ENCODE measurements at regions not wholly inside any gene's neighbourhood (a gene's known extent, or its start where the extent isn't known, plus 50 kb on each side); places are given as distances from the start of the nearest gene placed in this dataset.
A peak's percentile ranks its signal among the peaks of the same experiment; 100 is the strongest.
"Not testable (repeated sequence)": the region's sequence is repeated elsewhere in the genome, so short reads cannot be mapped to it uniquely, and the experiment has no call there.

DNA sequence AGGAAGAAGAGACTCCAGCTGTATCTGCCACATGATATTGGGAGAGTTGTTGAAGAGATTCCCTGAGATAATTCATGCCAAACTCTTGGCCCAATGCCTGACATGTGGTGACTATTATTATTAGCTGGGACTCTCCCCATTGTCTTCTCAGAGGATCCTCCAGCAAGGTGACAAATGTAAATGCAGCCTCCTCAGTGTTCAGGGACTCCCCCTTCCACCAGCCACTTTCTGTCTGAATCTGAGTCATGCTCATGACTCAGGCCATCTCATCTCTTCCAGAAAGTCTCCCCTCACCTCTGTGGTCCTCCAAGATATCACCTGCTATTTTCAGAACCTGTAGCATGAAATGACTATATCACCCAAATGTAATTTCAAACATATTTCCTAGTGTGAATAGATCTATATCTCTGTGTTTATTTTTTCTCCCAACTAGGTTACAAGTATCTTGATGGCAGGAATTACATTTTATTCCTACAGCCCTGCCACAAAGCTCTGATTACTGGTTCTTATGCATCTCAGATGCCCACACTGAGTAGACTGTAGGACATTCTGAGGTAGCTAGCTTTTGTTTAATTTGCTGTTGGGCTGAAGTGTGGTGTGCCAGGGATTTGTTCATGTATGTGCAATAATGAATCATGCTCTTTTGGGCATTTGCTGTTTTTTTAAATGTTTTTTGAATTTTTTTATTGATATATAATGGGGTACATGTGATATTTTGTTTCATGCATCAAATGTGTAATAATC, 126.6 kb upstream of the IL12B start:
- peak; percentile 78 for DNase-seq

DNA sequence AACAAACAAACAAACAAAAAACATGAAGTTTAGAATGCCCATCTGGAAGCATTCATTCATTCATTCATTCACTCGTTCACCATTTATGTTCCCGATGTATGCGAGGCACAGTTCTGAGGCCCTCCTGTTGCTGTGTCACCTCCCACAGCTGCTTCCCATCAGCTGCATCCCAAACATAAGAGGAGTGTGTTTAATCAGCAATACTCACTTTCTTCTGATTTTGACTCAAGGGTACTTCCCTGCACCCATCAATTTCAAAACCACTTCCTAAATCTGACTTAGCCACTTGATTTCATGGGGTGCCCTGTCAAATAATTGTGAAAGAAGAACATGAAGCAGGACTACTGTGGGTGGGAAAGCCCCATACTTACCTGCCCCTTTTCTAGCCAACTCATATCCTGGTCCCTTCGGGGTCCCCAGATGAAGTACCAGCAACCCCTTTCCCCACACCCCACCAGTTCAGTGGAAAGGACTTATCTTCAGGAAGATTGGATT, 128.0 kb upstream of the IL12B start:
- DNase-seq, result peak; percentile 52

DNA sequence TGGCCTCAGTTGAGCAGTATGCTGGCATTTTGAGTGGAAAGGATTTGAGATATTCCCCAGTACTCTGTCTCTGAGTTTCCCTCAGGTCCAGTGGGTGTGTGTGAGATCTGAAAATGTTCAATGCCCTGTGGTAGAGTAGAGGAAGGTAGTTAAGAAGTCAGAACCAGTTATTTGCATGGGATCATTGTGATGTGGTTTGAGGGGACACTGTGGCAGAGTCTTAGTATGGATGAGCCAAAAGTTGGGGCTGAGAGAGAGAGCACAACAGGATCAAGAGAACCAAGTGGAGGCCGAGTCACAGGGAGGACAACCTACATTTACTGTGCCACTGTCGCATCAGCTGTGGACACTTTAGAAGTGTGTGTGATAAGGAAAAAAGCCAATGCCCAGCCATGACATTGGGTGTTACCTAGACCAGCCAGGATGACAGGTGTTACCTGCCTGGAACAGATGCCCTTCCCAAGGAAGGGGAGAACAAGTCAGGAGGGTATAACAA, 128.9 kb upstream of the IL12B start:
- no peak for DNase-seq

DNA sequence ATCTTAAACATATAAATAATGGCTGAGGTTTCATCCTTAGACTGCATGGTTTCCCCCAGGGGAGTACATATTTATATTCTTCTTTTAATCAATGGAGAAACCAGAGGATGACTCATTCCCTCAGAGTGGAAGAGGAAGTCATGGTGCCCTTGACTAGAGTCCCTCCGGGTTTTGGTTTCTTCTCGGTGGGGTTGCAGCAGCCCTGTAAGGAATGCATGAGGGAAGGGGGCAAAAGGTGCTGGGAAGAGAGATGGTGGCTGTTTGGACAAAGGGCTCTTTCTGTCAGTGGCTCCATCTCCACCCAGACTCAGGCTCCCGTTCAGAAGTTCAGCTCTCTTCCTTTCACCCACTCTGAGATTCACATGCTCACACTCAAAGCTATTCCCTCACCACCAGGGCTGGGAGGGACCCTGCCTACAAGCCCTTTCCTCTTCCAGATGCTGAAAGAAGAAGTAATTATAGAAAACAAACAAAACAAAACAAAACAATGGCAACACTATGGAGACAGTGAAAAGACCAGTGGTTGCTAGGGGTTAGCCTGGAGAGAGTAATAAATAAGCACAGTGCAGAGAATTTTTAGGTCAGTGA, 129.8 kb upstream of the IL12B start:
- no peak for DNase-seq

DNA sequence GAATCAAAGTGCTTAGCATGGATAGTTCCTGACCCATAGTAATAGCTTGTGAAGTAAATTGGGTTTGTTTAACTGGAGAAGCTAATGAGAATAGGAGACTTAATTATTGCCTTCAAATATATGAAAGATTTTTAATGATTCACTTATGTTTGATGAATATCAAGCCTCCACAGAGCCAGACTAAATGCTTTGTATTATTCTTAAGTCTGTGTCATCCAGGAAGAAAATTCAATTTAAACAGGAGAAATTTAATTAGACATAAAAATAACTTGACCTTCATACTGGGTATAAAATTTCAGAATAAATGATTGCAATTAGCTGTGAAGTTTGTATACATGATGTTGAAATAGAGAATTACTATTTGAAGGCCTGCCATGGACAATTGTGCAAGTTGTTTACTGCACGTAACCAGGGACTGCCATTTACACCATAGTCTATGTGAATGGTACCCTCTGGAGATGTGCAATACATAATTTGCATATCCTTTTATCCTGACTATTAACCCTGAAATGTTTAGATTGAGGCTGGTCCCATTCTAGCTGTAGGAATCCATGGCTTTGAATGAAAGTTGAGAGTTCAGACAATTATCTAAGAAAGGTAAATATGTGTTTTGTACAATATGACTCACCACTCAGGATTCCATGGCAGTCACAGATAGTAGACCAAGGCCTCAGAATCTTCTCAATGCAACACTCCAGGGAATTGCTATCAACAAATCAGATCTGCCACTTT, 133.5 kb upstream of the IL12B start:
- DNase-seq, result no peak

DNA sequence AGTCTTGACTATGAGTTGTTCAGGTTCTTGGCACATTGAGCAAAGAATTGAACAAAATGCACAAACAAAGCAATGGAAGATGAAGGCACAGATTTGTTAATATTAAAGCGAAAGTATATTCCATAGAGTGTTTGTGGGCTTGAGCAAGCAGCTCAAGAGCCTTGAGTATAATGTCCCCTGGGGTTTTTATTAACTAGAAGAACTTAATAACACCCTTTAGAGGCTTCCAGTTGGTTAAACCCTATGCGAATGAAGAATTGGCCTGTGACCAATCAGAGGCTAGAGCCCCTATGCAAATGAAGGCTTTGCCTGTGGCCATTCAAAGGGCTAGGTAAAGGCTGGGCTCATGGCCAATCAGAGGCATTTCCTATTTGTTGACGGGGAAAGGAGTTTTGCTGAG, 135.3 kb upstream of the IL12B start:
- DNase-seq, result no peak

DNA sequence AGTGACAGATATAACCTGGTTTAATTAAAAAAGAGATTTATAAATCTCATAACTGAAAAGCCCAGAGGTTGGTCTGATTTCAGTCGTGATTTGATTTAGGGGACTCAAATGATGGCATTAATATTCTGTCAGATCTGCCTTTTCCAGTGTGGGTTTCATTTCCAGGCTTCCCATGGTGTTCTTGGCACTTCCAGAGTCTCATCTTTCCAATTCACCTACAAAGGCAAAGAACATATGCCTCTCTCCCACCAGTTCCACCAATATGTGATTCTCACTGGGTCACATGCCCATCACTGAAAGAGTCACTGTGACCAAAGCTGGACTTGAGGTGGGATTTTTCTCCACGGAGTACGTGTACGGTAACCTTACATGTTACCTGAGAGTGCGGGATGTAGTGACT, 137.4 kb upstream of the IL12B start:
- no peak for DNase-seq

DNA sequence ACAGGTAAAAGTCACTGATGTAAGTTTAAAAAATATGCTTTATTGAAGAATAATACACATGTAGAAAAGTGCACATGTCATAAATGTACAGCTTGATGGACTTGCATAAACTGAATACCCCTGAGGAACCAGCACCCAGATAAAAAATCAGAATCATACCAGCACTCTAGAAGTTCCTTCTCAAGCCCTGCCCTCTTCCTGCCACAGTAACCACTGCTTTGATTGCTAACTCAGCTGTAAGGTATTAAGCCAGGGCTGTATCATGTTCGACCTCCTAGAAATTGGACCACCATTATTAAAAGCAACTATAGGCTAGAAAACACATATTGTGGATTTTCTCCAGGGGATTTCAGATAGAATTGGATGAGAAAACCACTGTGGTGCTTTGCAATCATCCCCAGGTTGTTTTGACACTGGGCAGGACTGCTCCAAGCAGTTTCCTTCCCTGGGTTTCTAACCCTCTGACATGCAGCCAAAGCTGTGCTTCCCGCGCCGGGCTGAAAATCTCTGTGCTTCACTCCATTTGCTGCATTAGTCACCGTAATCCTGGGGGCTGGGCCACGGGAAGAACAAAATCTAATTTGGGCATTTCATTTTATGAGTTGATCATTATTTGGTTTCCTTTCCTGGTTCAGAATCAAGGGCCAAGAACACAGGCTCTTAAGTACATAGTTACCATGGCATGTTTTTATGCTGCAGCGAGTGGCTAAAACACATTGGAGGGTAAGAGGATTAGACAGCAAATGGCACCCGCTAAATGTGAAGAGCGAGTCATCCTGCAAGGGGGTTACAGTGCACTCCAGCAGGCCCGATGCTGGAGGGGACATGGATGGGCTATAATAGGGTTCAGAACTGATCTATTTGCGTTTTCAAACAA, 139.4 kb upstream of the IL12B start:
- no peak for DNase-seq

DNA sequence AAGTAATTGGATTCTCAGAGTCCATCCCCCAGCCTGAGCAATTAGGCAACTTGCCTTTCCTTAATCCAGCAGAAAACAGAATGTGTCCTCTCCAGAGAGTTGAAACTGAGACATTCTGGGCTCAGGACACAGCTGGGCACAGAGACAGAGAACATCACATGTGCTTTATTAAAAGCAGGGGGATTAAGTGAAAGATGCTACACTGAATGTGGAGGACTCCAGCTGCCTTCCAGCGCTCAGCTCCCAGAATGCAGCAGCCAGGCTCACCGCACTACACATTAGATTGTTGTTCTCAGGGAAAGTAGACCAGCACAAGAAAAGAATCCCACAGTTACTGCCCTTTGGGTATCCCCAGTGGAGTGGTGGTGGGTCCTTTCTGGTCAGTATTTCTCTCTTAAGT, 141.6 kb upstream of the IL12B start:
- no peak for DNase-seq

DNA sequence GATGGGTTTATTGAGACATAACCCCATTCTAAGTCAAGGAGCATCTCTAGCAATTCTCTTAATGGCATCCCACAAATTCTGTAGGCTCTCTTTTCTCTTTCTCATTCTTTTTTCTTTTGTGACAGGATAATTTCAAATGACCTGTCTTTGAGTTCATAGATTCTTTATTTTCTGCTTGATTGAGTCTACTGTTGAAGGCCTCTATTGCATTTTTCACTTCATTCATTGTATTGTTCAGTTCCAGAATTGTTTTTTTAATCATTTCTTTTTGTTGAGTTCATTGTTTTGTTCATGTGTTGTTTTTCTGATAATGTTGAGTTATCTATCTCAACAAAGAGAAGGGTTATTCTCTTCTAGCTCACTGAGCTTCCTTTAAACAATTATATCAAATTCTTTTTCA, 144.7 kb upstream of the IL12B start:
- no peak for DNase-seq

DNA sequence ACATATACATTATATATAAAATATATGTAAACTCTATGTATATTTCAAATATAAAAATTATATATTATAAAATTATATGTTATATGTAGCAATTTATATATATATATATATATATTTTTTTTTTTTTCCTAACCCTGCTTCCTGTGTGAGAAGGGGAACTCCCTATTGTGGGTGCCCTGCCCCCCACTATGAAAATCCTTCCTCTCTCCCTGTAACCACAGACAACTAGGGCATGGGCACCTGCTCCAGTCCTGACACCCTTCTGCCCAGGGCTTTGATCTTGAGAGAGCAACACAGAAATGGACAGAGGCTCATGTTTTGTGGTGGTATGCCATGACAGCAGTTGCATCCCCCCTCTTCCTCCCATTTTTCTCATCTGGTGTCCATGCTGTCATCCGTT, 148.7 kb upstream of the IL12B start:
- DNase-seq, result no peak

DNA sequence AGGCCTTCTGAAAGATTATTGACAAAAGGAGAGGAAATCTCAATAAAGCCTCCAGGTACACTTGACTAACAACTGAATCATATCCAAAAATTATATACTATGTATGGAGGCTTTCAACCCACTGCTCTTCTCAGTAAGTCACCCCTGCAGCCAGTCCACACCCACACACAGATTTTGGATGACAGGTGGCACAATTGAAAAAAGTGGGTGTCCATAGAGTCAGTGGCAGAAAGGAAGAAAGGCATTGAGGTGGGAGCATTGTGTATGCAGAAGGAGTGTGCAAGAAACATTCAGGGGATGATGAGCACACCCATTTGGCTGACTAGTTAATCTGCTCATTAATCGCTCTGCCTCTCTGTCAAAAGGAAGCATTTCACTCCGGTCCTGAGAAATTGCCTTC, 150.6 kb upstream of the IL12B start:
- no peak for DNase-seq

DNA sequence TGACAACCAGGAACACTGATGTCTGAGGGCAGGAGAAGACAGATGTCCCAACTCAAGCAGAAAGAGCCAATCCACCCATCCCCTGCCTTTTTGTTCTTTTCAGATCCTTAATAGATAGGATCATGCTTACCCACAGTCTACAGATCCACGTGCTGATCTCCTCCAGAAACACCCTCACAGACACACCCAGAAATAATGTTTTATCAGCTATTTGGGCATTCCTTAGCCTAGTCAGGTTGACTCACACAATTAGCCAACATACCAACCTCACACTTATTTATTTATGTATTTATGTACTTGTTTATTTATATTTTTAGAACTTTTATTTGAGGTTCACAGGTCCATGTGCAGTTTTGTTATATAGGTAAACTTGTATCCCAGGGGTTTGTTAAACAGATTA, 151.5 kb upstream of the IL12B start:
- no peak for DNase-seq

DNA sequence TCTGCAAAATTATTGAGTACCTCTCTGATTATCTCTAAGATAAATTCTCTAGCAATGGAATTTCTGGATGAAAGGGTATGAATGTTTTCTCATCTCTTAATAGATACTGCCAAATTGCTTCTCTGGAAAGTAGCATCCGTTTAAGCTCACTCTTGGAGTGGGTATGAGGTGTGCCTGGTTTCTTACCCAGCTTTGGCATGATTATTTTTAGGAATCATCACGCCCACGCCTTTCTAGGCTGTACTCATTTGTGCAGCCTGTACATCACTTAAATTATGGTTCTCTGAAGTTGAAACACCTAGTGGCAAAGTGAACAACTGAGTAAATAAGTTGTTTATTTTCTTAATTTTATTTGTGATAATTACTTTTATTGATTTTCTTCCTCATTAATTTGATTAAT, 156.5 kb upstream of the IL12B start:
- no peak for DNase-seq

DNA sequence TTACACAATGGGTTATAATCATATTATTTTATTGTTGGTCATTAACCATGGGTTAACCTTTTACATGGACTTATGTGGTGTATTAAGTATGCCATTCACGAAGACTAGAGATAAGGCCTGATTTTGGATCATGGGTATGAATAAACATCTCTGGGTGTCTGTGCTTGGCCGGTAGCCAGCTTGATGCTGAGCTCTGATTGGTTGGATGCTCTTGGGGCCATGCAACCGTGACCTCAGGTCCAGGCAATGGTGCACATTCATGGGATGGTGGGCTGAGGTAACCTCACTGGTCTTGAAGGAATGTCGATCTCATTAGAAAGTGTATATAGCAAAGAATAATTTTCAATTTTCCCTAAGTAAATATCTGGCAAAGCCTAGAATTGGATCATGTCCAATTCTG, 158.2 kb upstream of the IL12B start:
- DNase-seq, result no peak

DNA sequence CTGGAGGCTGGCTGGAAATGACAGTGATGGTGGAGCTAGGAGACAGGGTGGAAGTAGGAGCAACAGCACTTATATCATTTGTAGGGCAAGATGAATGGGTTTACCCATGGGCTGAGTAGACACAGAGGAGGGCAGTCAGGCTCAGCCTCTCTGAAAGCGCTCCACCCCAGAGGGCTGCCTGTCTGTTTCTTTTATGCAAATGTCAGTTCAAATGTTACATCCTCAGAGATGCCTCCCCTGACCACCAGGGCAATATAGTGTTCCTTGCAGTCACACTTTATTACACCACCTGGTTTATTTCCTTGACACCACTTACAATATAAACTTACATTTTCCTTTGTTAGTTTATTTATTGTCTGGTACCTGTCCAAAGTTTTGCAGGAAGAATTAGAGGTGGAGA, 159.5 kb upstream of the IL12B start:
- no peak for DNase-seq

DNA sequence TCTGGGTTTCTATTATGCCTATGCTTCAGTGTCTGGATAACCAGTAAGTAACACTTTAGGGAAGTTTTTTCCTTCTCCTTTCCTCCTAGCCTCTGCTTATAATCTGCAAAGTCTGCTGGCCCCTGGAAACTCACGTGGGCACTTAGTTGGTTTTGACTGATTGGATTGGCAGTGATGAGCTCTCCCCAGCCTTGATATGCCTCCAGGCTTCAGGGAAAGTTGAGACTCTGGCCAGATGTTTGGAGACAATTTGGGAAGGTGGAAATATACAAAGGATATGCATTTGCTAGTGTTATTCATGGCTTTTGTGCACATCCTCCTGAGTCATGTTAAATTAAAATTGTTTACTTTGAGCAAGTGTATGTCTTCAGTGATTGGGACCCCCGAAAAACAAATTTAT, 160.2 kb upstream of the IL12B start:
- no peak for DNase-seq

DNA sequence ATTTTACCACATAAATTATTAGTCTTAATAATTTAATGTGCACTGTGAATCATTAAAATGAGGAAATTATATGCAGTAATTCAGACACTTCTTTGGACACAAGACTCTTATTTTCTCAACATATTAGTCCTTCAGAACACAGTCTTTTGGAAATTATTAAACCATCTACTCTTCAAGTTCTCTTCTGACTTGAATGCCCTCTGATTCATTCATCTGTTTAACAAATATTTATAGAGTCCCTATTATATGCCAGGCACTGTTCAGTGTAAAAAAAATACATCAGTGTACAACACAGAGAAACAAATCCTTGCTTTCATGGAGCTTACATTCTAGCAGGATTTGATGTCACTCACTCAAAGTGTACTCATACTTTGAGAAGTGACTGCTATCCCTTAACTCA, 163.4 kb upstream of the IL12B start:
- DNase-seq, result no peak

DNA sequence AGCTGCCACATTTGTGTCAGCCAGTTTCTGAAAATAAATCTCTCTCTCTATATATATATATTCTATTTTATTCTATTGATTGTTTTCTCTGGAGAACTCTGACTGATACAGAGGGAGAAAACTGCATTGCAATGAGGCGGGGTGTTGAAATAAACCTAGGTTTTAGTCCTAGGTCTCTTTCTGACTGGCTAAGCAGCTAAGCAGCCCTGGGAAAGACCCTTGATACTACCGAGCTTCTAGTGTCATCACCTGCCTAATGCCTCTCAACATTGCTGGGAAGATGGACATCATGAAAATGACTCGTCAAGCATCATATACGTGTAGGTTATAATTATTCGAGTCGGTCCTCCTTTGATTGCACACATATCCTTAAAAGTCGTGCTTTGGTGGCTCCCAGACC, 166.5 kb upstream of the IL12B start:
- no peak for DNase-seq

DNA sequence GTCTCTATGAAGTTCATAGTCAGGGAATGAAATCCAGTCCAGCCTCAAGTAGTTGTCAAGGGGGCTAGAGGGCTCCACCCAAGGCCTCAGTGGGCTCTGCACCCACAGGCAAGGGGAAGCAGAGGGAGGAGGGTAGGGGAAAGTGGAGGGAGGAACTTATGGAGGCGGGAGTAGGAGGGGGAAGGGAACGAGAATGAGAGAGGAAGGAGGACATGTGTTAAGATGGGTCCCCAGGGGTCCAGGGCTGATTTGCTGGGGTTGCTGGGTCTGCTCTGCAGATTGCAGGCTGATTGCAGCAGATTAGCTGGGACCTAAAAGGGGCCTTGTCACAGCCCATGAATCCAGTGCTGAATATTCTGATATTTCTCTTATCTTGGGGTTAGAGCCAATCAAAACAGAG, 166.9 kb upstream of the IL12B start:
- no peak for DNase-seq

DNA sequence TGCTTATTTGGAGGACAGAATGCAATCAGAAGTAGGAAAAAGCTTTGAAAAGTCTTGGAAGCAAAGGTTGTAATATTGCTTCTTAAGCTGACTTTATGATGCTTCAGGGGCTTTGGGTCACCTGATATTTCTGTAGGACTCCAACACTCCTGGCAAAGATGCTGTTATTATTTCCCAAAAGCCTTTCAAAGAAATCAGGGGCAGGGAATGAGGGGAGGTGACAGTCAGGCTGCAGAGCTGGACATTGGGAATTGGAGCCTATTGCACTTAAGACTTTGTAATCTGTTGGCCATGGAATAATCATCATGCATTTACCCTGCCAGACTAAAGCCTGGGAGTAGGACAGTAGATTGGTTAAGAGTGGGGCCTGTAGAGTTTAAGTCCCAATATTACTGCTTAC, 168.3 kb upstream of the IL12B start:
- DNase-seq, result no peak

DNA sequence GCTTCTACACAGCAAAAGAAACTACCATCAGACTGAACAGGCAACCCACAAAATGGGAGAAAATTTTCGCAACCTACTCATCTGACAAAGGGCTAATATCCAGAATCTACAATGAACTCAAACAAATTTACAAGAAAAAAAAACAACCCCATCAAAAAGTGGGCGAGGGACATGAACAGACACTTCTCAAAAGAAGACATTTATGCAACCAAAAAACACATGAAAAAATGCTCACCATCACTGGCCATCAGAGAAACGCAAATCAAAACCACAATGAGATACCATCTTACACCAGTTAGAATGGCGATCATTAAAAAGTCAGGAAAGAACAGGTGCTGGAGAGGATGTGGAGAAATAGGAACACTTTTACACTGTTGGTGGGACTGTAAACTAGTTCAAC, 171.8 kb upstream of the IL12B start:
- DNase-seq, result not testable (repeated sequence)

DNA sequence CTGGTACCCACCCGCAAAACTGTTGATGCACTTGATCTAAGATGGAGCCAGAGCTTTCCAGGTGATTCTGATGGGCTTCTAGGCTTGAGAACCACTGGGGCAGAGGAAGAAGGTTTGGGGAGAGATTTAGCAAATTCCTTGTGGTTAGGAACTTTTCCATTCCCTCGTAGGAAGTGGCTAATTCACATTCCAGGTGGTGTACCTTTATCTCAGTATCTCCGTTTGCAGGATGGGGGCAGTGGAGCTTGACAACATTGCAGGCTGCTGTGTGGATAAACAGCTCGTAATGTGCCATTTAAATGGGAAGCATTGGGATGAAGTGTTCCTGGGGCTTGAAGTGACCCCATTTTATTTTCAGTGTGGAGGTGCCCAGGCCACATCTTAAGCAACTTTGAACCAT, 172.9 kb upstream of the IL12B start:
- no peak for DNase-seq

Measured in activated CD4-positive, alpha-beta T cell treated with anti-CD3 and anti-CD28 coated beads for 48 hours (primary cell).